ENCODE measurements at regions not wholly inside any gene's neighbourhood (a gene's known extent, or its start where the extent isn't known, plus 50 kb on each side); places are given as distances from the start of the nearest gene placed in this dataset.
"Not testable (repeated sequence)": the region's sequence is repeated elsewhere in the genome, so short reads cannot be mapped to it uniquely, and the experiment has no call there.

- not testable (repeated sequence) for H3K4me3 ChIP-seq (ENCODE audit: low read depth, low read length)
- TF ChIP-seq, protein P1, sequence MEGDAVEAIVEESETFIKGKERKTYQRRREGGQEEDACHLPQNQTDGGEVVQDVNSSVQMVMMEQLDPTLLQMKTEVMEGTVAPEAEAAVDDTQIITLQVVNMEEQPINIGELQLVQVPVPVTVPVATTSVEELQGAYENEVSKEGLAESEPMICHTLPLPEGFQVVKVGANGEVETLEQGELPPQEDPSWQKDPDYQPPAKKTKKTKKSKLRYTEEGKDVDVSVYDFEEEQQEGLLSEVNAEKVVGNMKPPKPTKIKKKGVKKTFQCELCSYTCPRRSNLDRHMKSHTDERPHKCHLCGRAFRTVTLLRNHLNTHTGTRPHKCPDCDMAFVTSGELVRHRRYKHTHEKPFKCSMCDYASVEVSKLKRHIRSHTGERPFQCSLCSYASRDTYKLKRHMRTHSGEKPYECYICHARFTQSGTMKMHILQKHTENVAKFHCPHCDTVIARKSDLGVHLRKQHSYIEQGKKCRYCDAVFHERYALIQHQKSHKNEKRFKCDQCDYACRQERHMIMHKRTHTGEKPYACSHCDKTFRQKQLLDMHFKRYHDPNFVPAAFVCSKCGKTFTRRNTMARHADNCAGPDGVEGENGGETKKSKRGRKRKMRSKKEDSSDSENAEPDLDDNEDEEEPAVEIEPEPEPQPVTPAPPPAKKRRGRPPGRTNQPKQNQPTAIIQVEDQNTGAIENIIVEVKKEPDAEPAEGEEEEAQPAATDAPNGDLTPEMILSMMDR (IDR thresholded peaks at IDR 0.05; ENCODE audit: low read depth, low read length): peak; percentile 2
- DNase-seq (ENCODE audit: low read depth): peak; percentile 59
Measured at GRCh38 chr4:118539412-118540077, 145.6 kb upstream of the METTL14 start.

DNA sequence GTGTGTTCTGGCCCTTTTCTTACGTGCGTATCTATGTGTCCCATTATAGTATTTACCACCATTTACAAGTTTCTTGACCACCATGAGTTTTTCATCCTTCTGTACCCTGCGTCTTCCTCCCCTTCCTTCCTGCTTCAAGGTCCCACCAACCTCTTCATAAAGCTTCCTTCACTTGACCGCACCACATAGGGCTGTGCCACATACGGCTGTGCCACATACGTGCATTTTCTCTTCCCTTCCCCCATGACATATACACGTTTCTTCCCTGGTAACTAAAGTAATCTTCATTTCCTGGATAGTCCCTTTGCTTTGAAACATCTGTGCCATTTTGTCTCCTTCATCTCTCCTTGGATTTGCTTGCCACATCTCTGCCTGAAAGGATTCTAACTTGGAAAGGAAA, 128.6 kb upstream of the METTL14 start:
- peak overlapping the region; percentile 25 for H3K4me3 ChIP-seq (ENCODE audit: low read depth, low read length)
- peak; percentile 72 for DNase-seq (ENCODE audit: low read depth)

- no peak for TF ChIP-seq MAX (IDR thresholded peaks at IDR 0.05; ENCODE audit: low read depth, low read length)
- TF ChIP-seq POLR2A (IDR thresholded peaks at IDR 0.05; ENCODE audit: extremely low read depth, insufficient read length): no peak
- TF ChIP-seq, protein P1 (IDR thresholded peaks at IDR 0.05; ENCODE audit: low read depth, low read length): no peak
- TF ChIP-seq MYC (IDR thresholded peaks at IDR 0.05; ENCODE audit: low read depth, low read length): no peak
- no peak overlapping the region for H3K4me3 ChIP-seq (ENCODE audit: low read depth, low read length)
- peak; percentile 90 for DNase-seq (ENCODE audit: low read depth)
Measured at GRCh38 chr4:118557298-118557851, 127.8 kb upstream of the METTL14 start.

GRCh38 chr4:118558188-118558587, 127.0 kb upstream of the METTL14 start:
- H3K4me3 ChIP-seq (ENCODE audit: low read depth, low read length): not testable (repeated sequence)
- peak; percentile 50 for DNase-seq (ENCODE audit: low read depth)

- DNase-seq (ENCODE audit: low read depth): not testable (repeated sequence)
Measured at GRCh38 chr4:118561559-118561958, 123.6 kb upstream of the METTL14 start.

DNA sequence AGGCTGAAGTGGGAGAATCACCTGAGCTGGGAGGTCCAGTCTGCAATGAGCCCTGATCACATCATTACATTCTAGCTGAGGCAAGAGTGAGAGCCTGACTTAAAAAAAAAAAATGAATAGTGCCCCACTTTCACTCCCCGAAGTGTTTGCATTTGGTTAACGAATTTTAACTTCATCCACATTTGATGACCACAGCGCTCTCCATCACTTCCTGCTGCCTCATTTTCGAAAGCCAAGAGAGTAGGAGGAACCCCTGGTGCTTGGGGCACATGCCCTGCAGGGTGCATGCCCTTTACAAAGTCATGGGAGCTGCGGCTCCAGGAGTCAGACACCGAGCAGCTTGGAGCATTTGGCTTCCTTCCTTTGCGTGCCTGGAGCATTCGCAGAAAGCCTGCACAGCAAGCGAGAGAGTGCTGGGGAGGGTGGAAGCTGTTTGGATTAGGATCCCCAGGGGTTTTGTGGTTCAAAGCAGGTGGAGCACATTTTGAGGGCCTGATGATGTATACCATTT, 119.1 kb upstream of the METTL14 start:
- DNase-seq (ENCODE audit: low read depth): peak; percentile 98
- peak; percentile 50; the same call in 1 of the 2 replicates for TF ChIP-seq MAX (IDR thresholded peaks at IDR 0.05; ENCODE audit: low read depth, low read length)
- TF ChIP-seq MYC (IDR thresholded peaks at IDR 0.05; ENCODE audit: low read depth, low read length): peak; percentile 55
- H3K4me3 ChIP-seq (ENCODE audit: low read depth, low read length): not testable (repeated sequence)

More at GRCh38 chr4:118561559-118561958, 123.6 kb upstream of the METTL14 start:
- not testable (repeated sequence) for H3K4me3 ChIP-seq (ENCODE audit: low read depth, low read length)

DNA sequence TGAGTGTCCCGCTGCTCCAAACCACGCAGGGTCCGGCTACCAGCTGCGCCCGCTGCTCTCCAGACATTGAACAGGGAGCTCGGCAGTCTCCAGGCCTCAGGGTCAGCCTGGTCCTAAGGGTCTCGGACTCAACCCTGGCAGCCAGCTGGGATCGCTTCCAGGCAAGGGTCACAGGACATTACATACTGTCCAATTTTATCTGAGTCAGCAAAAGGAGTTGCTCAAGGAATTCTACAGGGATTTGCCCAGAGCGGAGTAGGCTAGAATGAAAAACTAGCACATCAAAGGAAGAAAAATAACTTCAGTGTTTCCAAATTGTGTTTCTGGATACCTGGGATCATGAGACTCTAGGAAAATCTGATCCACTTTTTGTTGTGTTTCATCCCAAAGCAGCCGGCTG, 112.2 kb upstream of the METTL14 start:
- not testable (repeated sequence) for H3K4me3 ChIP-seq (ENCODE audit: low read depth, low read length); DNase-seq (ENCODE audit: low read depth)

DNA sequence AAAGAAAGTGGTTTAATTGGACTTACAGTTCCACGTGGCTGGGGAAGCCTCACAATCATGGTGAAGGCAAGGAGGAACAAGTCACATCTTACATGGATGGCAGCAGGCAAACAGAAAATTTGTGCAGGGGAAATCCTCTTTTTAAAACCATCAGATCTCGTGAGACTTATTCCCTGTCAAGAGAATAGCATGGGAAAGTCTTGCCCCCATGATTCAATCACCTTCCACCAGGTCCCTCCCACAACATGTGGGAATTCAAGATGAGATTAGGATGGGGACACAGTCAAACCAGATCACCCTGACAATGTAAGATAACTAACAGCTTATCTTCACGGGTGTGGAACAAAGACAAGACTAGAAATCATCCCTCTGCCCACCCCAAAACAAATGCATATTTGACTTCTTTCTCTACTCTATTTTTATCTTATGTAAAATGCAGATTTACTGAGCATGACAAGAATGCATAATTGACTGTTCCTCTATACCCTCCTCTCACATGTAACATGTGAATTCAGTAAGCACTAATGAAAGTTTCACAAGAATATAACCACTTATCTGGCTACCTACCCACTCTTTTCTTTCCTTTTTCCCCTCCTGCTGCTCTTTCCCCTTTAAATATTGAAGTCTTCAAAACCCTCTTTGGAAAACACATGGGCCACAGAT, 110.8 kb upstream of the METTL14 start:
- DNase-seq (ENCODE audit: low read depth); H3K4me3 ChIP-seq (ENCODE audit: low read depth, low read length): not testable (repeated sequence)

DNA sequence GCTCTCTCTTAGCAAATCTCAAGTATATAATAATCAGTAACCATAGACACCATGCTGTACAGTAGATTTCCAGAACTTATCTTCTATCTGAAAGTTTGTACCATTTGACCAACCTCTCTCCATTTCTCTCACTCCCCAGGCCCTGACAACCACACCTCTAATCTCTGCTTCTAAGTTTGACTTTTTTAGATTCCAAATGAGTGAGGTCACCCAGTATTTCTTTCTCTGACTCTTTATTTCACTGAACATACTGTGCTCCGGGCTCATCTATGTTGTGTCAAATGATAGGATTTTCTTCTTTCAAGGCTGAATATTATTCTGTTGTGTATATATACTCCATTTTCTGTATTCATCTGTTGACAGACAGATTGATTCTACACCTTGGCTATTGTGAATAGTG, 110.1 kb upstream of the METTL14 start:
- DNase-seq (ENCODE audit: low read depth); H3K4me3 ChIP-seq (ENCODE audit: low read depth, low read length): not testable (repeated sequence)

DNA sequence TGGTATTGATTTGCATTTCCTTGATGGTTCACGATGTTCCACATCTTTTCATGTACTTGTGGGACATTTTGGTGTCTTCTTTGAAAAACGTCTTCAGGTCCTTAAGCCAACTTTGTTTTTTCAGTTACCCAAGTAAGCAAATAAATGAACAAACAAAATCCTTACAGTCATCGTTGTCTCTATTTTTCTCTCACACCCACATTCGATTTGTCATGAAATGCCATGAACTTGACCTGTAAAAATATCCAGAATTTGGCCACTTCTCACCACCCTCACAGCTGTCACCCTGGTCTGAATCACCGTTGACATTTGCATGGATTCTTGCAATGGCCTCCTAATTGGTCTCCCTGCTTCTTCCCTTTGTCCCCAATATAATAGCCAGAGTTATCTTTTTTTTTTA, 109.5 kb upstream of the METTL14 start:
- H3K4me3 ChIP-seq (ENCODE audit: low read depth, low read length); DNase-seq (ENCODE audit: low read depth): not testable (repeated sequence)

GRCh38 chr4:118576709-118577219, 108.4 kb upstream of the METTL14 start:
- DNase-seq (ENCODE audit: low read depth); H3K4me3 ChIP-seq (ENCODE audit: low read depth, low read length): not testable (repeated sequence)
